HEK293 (cell line): ENCODE measurements at regions not wholly inside any gene's neighbourhood (a gene's known extent, or its start where the extent isn't known, plus 50 kb on each side); places are given as distances from the start of the nearest gene placed in this dataset.
"Not testable (repeated sequence)": the region's sequence is repeated elsewhere in the genome, so short reads cannot be mapped to it uniquely, and the experiment has no call there.

Source experiments
- CTCF ChIA-PET: fragments of 350-600 bp; formaldehyde crosslinking; extraction: SDS; loops from one replicate; lab custom pipeline; 2021; ENCODE audit warnings: antibody characterized with exemption; lab: Yijun Ruan, JAX
- POLR2A ChIA-PET: fragments of 300-600 bp; formaldehyde crosslinking; extraction: SDS; loops from one replicate; lab custom pipeline; 2020; ENCODE audit warnings: antibody characterized with exemption, inconsistent platforms; lab: Yijun Ruan, JAX
- H3K27ac ChIP-seq: fragments of 200-500 bp; sonication (Bioruptor generic); 2 replicates; pipeline ENCODE4 v1.5.1; 2014; ENCODE audit warnings: low read depth, low read length, control low read depth, inconsistent platforms; ENCODE audit errors: extremely low read depth
- H3K36me3 ChIP-seq, 2 experiments: fragments of 200-500 bp in 1 of 2; sonication (Bioruptor generic) in 1 of 2; 1 replicate in 1 of 2; 2 replicates in 1 of 2; pipeline ENCODE4 v1.5.1; 2014 to 2017; ENCODE audit warnings: inconsistent platforms in 2 of 2, low read length in 2 of 2; ENCODE audit not compliant: control insufficient read depth in 2 of 2, insufficient read depth in 1 of 2
- H3K4me1 ChIP-seq: fragments of 200-500 bp; sonication (Bioruptor generic); 2 replicates; pipeline ENCODE4 v1.5.1; 2014; ENCODE audit warnings: mild to moderate bottlenecking, low read length, inconsistent platforms; ENCODE audit not compliant: control insufficient read depth, insufficient read depth
- H3K4me3 ChIP-seq: 2 replicates; pipeline ENCODE4 v1.5.1; 2011; ENCODE audit warnings: low read depth, mild to moderate bottlenecking, control low read depth, low read length, moderate library complexity
- H3K9me3 ChIP-seq: fragments of 200-500 bp; sonication (Bioruptor generic); 2 replicates; pipeline ENCODE4 v1.5.1; 2014; ENCODE audit warnings: low read depth, low read length, inconsistent platforms; ENCODE audit not compliant: control insufficient read depth, insufficient read depth
- EGR2 ChIP-seq: fragments of 450-650 bp; formaldehyde crosslinking; IDR thresholded peaks from 2 replicates; pipeline ENCODE4 v1.5.1; 2016; ENCODE audit warnings: low read depth, missing biosample characterization, missing genetic modification characterization
- KLF16 ChIP-seq: fragments of 450-650 bp; formaldehyde crosslinking; IDR thresholded peaks from 2 replicates; pipeline ENCODE4 v1.5.1; 2017; ENCODE audit warnings: missing biosample characterization, missing genetic modification characterization
- KLF17 ChIP-seq: fragments of 450-650 bp; formaldehyde crosslinking; IDR thresholded peaks from 2 replicates; pipeline ENCODE4 v1.5.1; 2016; ENCODE audit warnings: missing biosample characterization, missing genetic modification characterization
- KLF7 ChIP-seq: fragments of 450-650 bp; formaldehyde crosslinking; IDR thresholded peaks from 2 replicates; pipeline ENCODE4 v1.5.1; 2016; ENCODE audit warnings: missing biosample characterization, missing genetic modification characterization, borderline replicate concordance
- SCRT2 ChIP-seq: fragments of 450-650 bp; formaldehyde crosslinking; IDR thresholded peaks from 2 replicates; pipeline ENCODE4 v1.5.1; 2016; ENCODE audit warnings: missing biosample characterization, missing genetic modification characterization
- SETDB1 ChIP-seq: IDR thresholded peaks from one replicate; pipeline ENCODE4 v1.6.1; 2017; ENCODE audit warnings: mild to moderate bottlenecking, low read length, moderate library complexity, mixed read lengths; ENCODE audit not compliant: insufficient read length
- TSHZ1 ChIP-seq: fragments of 450-650 bp; formaldehyde crosslinking; IDR thresholded peaks from 2 replicates; pipeline ENCODE4 v1.5.1; 2016; ENCODE audit warnings: missing biosample characterization, missing genetic modification characterization, borderline replicate concordance
- ZNF140 ChIP-seq: fragments of 450-650 bp; formaldehyde crosslinking; IDR thresholded peaks from 2 replicates; pipeline ENCODE4 v1.5.1; 2016; ENCODE audit warnings: missing biosample characterization, missing genetic modification characterization
- ZNF26 ChIP-seq: fragments of 450-650 bp; formaldehyde crosslinking; IDR thresholded peaks from 2 replicates; pipeline ENCODE4 v1.5.1; 2016; ENCODE audit warnings: missing biosample characterization, missing genetic modification characterization
- ZNF362 ChIP-seq: fragments of 450-650 bp; formaldehyde crosslinking; IDR thresholded peaks from 2 replicates; pipeline ENCODE4 v1.5.1; 2016; ENCODE audit warnings: missing biosample characterization, missing genetic modification characterization
- ZNF433 ChIP-seq: fragments of 450-650 bp; formaldehyde crosslinking; IDR thresholded peaks from 2 replicates; pipeline ENCODE4 v1.5.1; 2016; ENCODE audit warnings: missing biosample characterization, missing genetic modification characterization, low read depth
- ZNF555 ChIP-seq: fragments of 450-650 bp; formaldehyde crosslinking; conservative IDR thresholded peaks from 2 replicates; pipeline ENCODE4 v1.5.1; 2017; ENCODE audit warnings: missing biosample characterization, mild to moderate bottlenecking, missing genetic modification characterization, inconsistent platforms
- ZNF558 ChIP-seq: fragments of 450-650 bp; formaldehyde crosslinking; IDR thresholded peaks from 2 replicates; pipeline ENCODE4 v1.5.1; 2016; ENCODE audit warnings: missing biosample characterization, missing genetic modification characterization
- ZNF585B ChIP-seq: fragments of 450-650 bp; formaldehyde crosslinking; IDR thresholded peaks from 2 replicates; pipeline ENCODE4 v1.5.1; 2016; ENCODE audit warnings: missing biosample characterization, missing genetic modification characterization
- ZNF654 ChIP-seq: fragments of 450-650 bp; formaldehyde crosslinking; IDR thresholded peaks from 2 replicates; pipeline ENCODE4 v1.5.1; 2016; ENCODE audit warnings: low read depth, missing biosample characterization, missing genetic modification characterization
- ZNF830 ChIP-seq: fragments of 450-650 bp; IDR thresholded peaks from 2 replicates; pipeline ENCODE4 v1.5.0; 2018; ENCODE audit warnings: missing biosample characterization, missing genetic modification characterization, low read depth, mild to moderate bottlenecking, moderate library complexity
- ZSCAN18 ChIP-seq: fragments of 450-650 bp; formaldehyde crosslinking; IDR thresholded peaks from 2 replicates; pipeline ENCODE4 v1.5.1; 2016; ENCODE audit warnings: missing biosample characterization, missing genetic modification characterization

- H3K4me3 ChIP-seq, H3K36me3 ChIP-seq, H3K4me1 ChIP-seq, POLR2A ChIA-PET, H3K27ac ChIP-seq, H3K9me3 ChIP-seq: not testable (repeated sequence)
- peak; percentile 77 for TF ChIP-seq EGR2
- CTCF ChIA-PET = interaction anchor here (1.2 kb wide), 1 partner anchor 8 kb away, joined by 3 read pairs; no protein-coding TSS in a partner anchor
Measured at GRCh38 chr13:79974935-79975650, 365.8 kb downstream of the SPRY2 start.

GRCh38 chr13:79973533-79973963 is 367.4 kb downstream of the SPRY2 start:
- ChIA-PET POLR2A (interaction anchor here (0.7 kb wide), 1 partner anchor 25 kb away, joined by 3 read pairs; no protein-coding TSS in a partner anchor), CTCF (interaction anchor here (0.6 to 1.8 kb wide), 11 partner anchors 15 to 900 kb away, joined by 3 to 5 read pairs (median 3); no protein-coding TSS in a partner anchor)
- no peaks in the 10 kb centered on the region for H3K4me1 ChIP-seq
- H3K36me3 ChIP-seq = no peaks in the 10 kb centered on the region
- H3K27ac ChIP-seq = no peak overlapping the region
- TF ChIP-seq ZNF362 (tag by site-specific recombination) = peak; percentile 57; the same call in 1 of the 2 replicates
- TF ChIP-seq ZNF140 (tag by site-specific recombination) = no peak
- TF ChIP-seq ZNF654 (tag by site-specific recombination) = peak; percentile 33
- no peak for TF ChIP-seq KLF17 (tag by site-specific recombination)
- H3K9me3 ChIP-seq = no peaks in the 10 kb centered on the region
- no peak overlapping the region for H3K4me3 ChIP-seq

GRCh38 chr13:79972066-79972569 is 368.8 kb downstream of the SPRY2 start:
- TF ChIP-seq ZNF558 (tag by site-specific recombination) (no peak), KLF16 (no peak), ZNF585B (tag by site-specific recombination) (no peak), ZNF830 (no peak), ZNF555 (tag by site-specific recombination) (no peak), SETDB1 (peak; percentile 95)
- Histone ChIP-seq H3K27ac (no peak overlapping the region), H3K36me3 (no peaks in the 10 kb centered on the region), H3K4me3 (no peak overlapping the region), H3K4me1 (no peaks in the 10 kb centered on the region), H3K9me3 (no peaks in the 10 kb centered on the region)
- CTCF ChIA-PET = interaction anchor here (1.2 to 1.8 kb wide), 3 partner anchors 27 to 113 kb away, joined by 3 read pairs; no protein-coding TSS in a partner anchor
- POLR2A ChIA-PET = no interaction called here

- H3K4me3 ChIP-seq = no peak overlapping the region
- no peaks in the 10 kb centered on the region for H3K9me3 ChIP-seq
- ChIA-PET CTCF (interaction anchor here (1.0 to 1.2 kb wide), 2 partner anchors 9 to 13 kb away, joined by 3 read pairs; no protein-coding TSS in a partner anchor), POLR2A (interaction anchor here (1.2 kb wide), 1 partner anchor 375 kb away, joined by 3 read pairs; the partner anchor contains the start of gene SPRY2)
- no peak overlapping the region for H3K27ac ChIP-seq
- no peaks in the 10 kb centered on the region for H3K4me1 ChIP-seq
- no peaks in the 10 kb centered on the region for H3K36me3 ChIP-seq
- TF ChIP-seq ZNF433 (tag by site-specific recombination) = no peak
- no peak for TF ChIP-seq ZNF654 (tag by site-specific recombination)
- TF ChIP-seq SCRT2 (tag by site-specific recombination) = no peak
- no peak for TF ChIP-seq TSHZ1 (tag by site-specific recombination)
- no peak for TF ChIP-seq ZNF26 (tag by site-specific recombination)
- no peak for TF ChIP-seq KLF7 (tag by site-specific recombination)
- TF ChIP-seq ZSCAN18 = no peak
Measured at GRCh38 chr13:79966493-79966895, 374.4 kb downstream of the SPRY2 start.
